Esophagus squamous epithelium (tissue), 5 donors: ENCODE measurements at regions not wholly inside any gene's neighbourhood (a gene's known extent, or its start where the extent isn't known, plus 50 kb on each side); places are given as distances from the start of the nearest gene placed in this dataset.
"Not testable (repeated sequence)": the region's sequence is repeated elsewhere in the genome, so short reads cannot be mapped to it uniquely, and the experiment has no call there.

Experiments used
- DNase-seq: peaks from one replicate; lab custom pipeline; 2025; lab: John Stamatoyannopoulos, UW
- H3K27ac ChIP-seq, 4 donors: fragments of 200-600 bp; sonication (generic); one replicate each; pipeline ENCODE4 v1.5.1; 2016 to 2019; ENCODE audit warnings: mild to moderate bottlenecking in 1 of 4
- H3K27me3 ChIP-seq, 4 donors: fragments of 200-600 bp; sonication (generic); 1 replicate in 3 of 4; 2 replicates in 1 of 4; pipeline versions ENCODE4 v1.5.1 to v1.6.0; 2017 to 2021; ENCODE audit warnings: antibody characterized with exemption in 1 of 4
- H3K36me3 ChIP-seq, 3 donors: fragments of 200-600 bp; sonication (generic); one replicate each; pipeline ENCODE4 v1.5.1; 2016 to 2019
- H3K4me1 ChIP-seq, 3 donors: fragments of 200-600 bp; sonication (generic); one replicate each; pipeline ENCODE4 v1.5.1; 2017 to 2019
- H3K4me3 ChIP-seq, 4 donors: fragments of 200-600 bp; sonication (generic); 1 replicate in 3 of 4; 2 replicates in 1 of 4; pipeline ENCODE4 v1.5.1; 2016 to 2019; ENCODE audit warnings: mild to moderate bottlenecking in 2 of 4, moderate library complexity in 1 of 4
- H3K9me3 ChIP-seq, 3 donors: fragments of 200-600 bp; sonication (generic); one replicate each; pipeline ENCODE4 v1.5.1; 2016 to 2019
- CTCF ChIP-seq, 6 experiments: fragments of 450-650 bp in 4 of 6; fragments of 200-600 bp in 2 of 6; sonication (generic) in 2 of 6; IDR thresholded peaks; one replicate each; pipeline ENCODE4 v1.5.1; 2016 to 2019; ENCODE audit warnings: antibody characterized with exemption in 6 of 6, mild to moderate bottlenecking in 4 of 6, moderate library complexity in 4 of 6
- POLR2A ChIP-seq, 4 donors: fragments of 450-650 bp; IDR thresholded peaks; one replicate each; pipeline ENCODE4 v1.6.1; 2017; ENCODE audit warnings: antibody characterized with exemption in 4 of 4, mild to moderate bottlenecking in 4 of 4, moderate library complexity in 3 of 4
- WGBS, 2 donors: methylation state at CpG; one replicate each; pipeline ENCODE4 v1.1.5; 2018; 5-methylcytosine and 5-hydroxymethylcytosine counted together
- intact Hi-C: fragments of 100-400 bp; cut with DNase I; formaldehyde crosslinking; loops from one replicate; pipeline ENCODE4 v1.15.0; 2022
- donor health status: DM: yes; HTN: yes; CAD: no.

GRCh38 chr1:71298633-71299032 lies 217.8 kb upstream of the ZRANB2 start:
- Histone ChIP-seq H3K4me1 (no peaks in the 10 kb centered on the region), H3K27me3 (no peaks in the 10 kb centered on the region), H3K4me3 (no peak overlapping the region), H3K36me3 (no peaks in the 10 kb centered on the region), H3K27ac (no peak overlapping the region), H3K9me3 (no peaks in the 10 kb centered on the region)
- WGBS, 2 donors, result 52 to 61% methylated on average over 2 of the region's 2 CpGs
- DNase-seq, result no peak
- TF ChIP-seq CTCF (IDR thresholded peaks at IDR 0.05), result no peak
- no peak for TF ChIP-seq POLR2A (IDR thresholded peaks at IDR 0.05)
- intact Hi-C loops, result no loop called here

- H3K27me3 ChIP-seq, result no peaks in the 10 kb centered on the region
- H3K9me3 ChIP-seq, result no peaks in the 10 kb centered on the region
- no peak for DNase-seq
- TF ChIP-seq CTCF (IDR thresholded peaks at IDR 0.05) (no peak), POLR2A (IDR thresholded peaks at IDR 0.05) (no peak)
- intact Hi-C loops, result no loop called here
- H3K27ac ChIP-seq, result no peak overlapping the region
- no peak overlapping the region for H3K4me3 ChIP-seq
- WGBS, 2 donors, result 71 to 83% methylated on average over 2 of the region's 2 CpGs
- H3K36me3 ChIP-seq, result no peaks in the 10 kb centered on the region
- no peaks in the 10 kb centered on the region for H3K4me1 ChIP-seq
These were observed 215.8 kb upstream of the ZRANB2 start for GRCh38 chr1:71296551-71297134.

GRCh38 chr1:71295350-71295749 lies 214.5 kb upstream of the ZRANB2 start:
- no peaks in the 10 kb centered on the region for H3K4me1 ChIP-seq
- H3K9me3 ChIP-seq, result peaks cover 0 to 5% (median 0%) of the 10 kb centered on the region in 3 donors
- intact Hi-C loops, result no loop called here
- DNase-seq, result no peak
- no peaks in the 10 kb centered on the region for H3K27me3 ChIP-seq
- no peaks in the 10 kb centered on the region for H3K36me3 ChIP-seq
- TF ChIP-seq CTCF (IDR thresholded peaks at IDR 0.05), result no peak
- no peak overlapping the region for H3K4me3 ChIP-seq
- WGBS, 2 donors, result 52 to 75% methylated on average over 3 of the region's 3 CpGs
- H3K27ac ChIP-seq, result no peak overlapping the region

GRCh38 chr1:71294178-71294577 lies 213.3 kb upstream of the ZRANB2 start:
- WGBS, 2 donors, result 58 to 60% methylated on average over 5 of the region's 5 CpGs
- no peak for DNase-seq
- H3K4me1 ChIP-seq, result no peaks in the 10 kb centered on the region
- H3K4me3 ChIP-seq, result no peak overlapping the region
- H3K27ac ChIP-seq, result no peak overlapping the region
- TF ChIP-seq POLR2A (IDR thresholded peaks at IDR 0.05) (no peak), CTCF (IDR thresholded peaks at IDR 0.05) (no peak)
- H3K36me3 ChIP-seq, result no peaks in the 10 kb centered on the region
- H3K9me3 ChIP-seq, result peaks cover 0 to 5% (median 0%) of the 10 kb centered on the region in 3 donors
- intact Hi-C loops, result no loop called here
- no peaks in the 10 kb centered on the region for H3K27me3 ChIP-seq

- intact Hi-C loops, result no loop called here
- Histone ChIP-seq H3K36me3 (no peaks in the 10 kb centered on the region), H3K4me3 (no peak overlapping the region), H3K4me1 (no peaks in the 10 kb centered on the region), H3K9me3 (peaks cover 0 to 5% (median 0%) of the 10 kb centered on the region in 3 donors), H3K27ac (no peak overlapping the region), H3K27me3 (no peaks in the 10 kb centered on the region)
- DNase-seq, result no peak
- WGBS, 2 donors, result 52 to 74% methylated on average over 2 of the region's 2 CpGs
- TF ChIP-seq POLR2A (IDR thresholded peaks at IDR 0.05) (no peak), CTCF (IDR thresholded peaks at IDR 0.05) (no peak)
These were observed 211.4 kb upstream of the ZRANB2 start for GRCh38 chr1:71292203-71292602.

- H3K36me3 ChIP-seq, H3K4me1 ChIP-seq, intact Hi-C loops, H3K4me3 ChIP-seq, H3K9me3 ChIP-seq, DNase-seq, H3K27ac ChIP-seq, H3K27me3 ChIP-seq: not testable (repeated sequence)
- WGBS, 2 donors, result 75% methylated on average over 4 of the region's 6 CpGs
These were observed 209.8 kb upstream of the ZRANB2 start for GRCh38 chr1:71290506-71291237.
